T-cell (primary cell): ENCODE measurements at regions not wholly inside any gene's neighbourhood (a gene's known extent, or its start where the extent isn't known, plus 50 kb on each side); places are given as distances from the start of the nearest gene placed in this dataset.

Experiments used
- ATAC-seq, 4 experiments: fragments of 200-7000 bp in 3 of 4; fragments of 150-1000 bp in 1 of 4; cut with Tn5 transposase; replicated peaks in 1 of 4; 1 replicate in 3 of 4; 2 replicates in 1 of 4; pipeline ENCODE4 v1.10.0; 2021; ENCODE audit warnings: moderate library complexity in 3 of 4, mild to moderate bottlenecking in 2 of 4, moderate number of reproducible peaks in 1 of 4
- CTCF ChIA-PET, 2 donors: fragments of 300-600 bp; sonication (Branson Sonifier 250); formaldehyde crosslinking; loops; one replicate each; lab custom pipeline; 2022; ENCODE audit warnings: antibody characterized with exemption in 2 of 2; lab: Charles Lee
- POLR2A ChIA-PET, 2 donors: fragments of 300-600 bp; sonication (Branson Sonifier 250); formaldehyde crosslinking; loops; one replicate each; lab custom pipeline; 2022; ENCODE audit warnings: antibody characterized with exemption in 2 of 2; lab: Charles Lee
- DNase-seq, 35 experiments: peaks; one replicate each; pipeline versions ENCODE4 v3.0.0 to v3.0.0-alpha.2; 2013 to 2023
- H3K27ac ChIP-seq: one replicate; pipeline ENCODE4 v1.5.1; 2013; ENCODE audit warnings: low read length
- H3K27me3 ChIP-seq, 2 experiments: replicated peaks in 1 of 2; 1 replicate in 1 of 2; 2 replicates in 1 of 2; pipeline versions ENCODE4 v1.6.1 to v1.7.0; 2013; ENCODE audit warnings: low read length in 1 of 2, mixed read lengths in 1 of 2; ENCODE audit not compliant: control insufficient read depth in 2 of 2, insufficient read depth in 2 of 2; ENCODE audit errors: extremely low read depth in 1 of 2
- H3K36me3 ChIP-seq, 2 donors: 1 replicate in 1 of 2; 2 replicates in 1 of 2; pipeline versions ENCODE4 v1.6.1 to v1.7.0; 2013; ENCODE audit warnings: low read length in 1 of 2; ENCODE audit not compliant: control insufficient read depth in 2 of 2, insufficient read depth in 1 of 2; ENCODE audit errors: extremely low read depth in 1 of 2
- H3K4me1 ChIP-seq, 2 experiments: 1 replicate in 1 of 2; 2 replicates in 1 of 2; pipeline versions ENCODE4 v1.6.1 to v1.7.0; 2013; ENCODE audit warnings: low read length in 2 of 2, mixed read lengths in 1 of 2; ENCODE audit not compliant: insufficient read depth in 2 of 2, control insufficient read depth in 1 of 2; ENCODE audit errors: extremely low read depth in 1 of 2
- H3K4me3 ChIP-seq, 2 donors: 1 replicate in 1 of 2; 2 replicates in 1 of 2; pipeline versions ENCODE4 v1.5.1 to v1.7.0; 2013; ENCODE audit warnings: mild to moderate bottlenecking in 2 of 2, low read length in 1 of 2, moderate library complexity in 1 of 2; ENCODE audit not compliant: control insufficient read depth in 1 of 2; ENCODE audit errors: extremely low read depth in 1 of 2
- H3K9me3 ChIP-seq: 2 replicates; pipeline ENCODE4 v1.7.0; 2013
- H3K27ac Mint-ChIP-seq, 2 donors: one replicate each; pipeline ENCODE4 v1.8.0; 2020 to 2021; ENCODE audit warnings: mild to moderate bottlenecking in 2 of 2, mixed read lengths in 2 of 2
- H3K27me3 Mint-ChIP-seq, 2 donors: one replicate each; pipeline ENCODE4 v1.8.0; 2021 to 2022; ENCODE audit warnings: mixed read lengths in 2 of 2
- H3K36me3 Mint-ChIP-seq: one replicate; pipeline ENCODE4 v1.8.0; 2021; ENCODE audit warnings: mixed read lengths
- H3K4me1 Mint-ChIP-seq, 3 donors: one replicate each; pipeline ENCODE4 v1.8.0; 2020 to 2022; ENCODE audit warnings: mixed read lengths in 3 of 3, mild to moderate bottlenecking in 1 of 3
- H3K4me3 Mint-ChIP-seq, 3 donors: one replicate each; pipeline ENCODE4 v1.8.0; 2020 to 2022; ENCODE audit warnings: mild to moderate bottlenecking in 3 of 3, mixed read lengths in 3 of 3, moderate library complexity in 3 of 3
- H3K9me3 Mint-ChIP-seq, 3 donors: one replicate each; pipeline ENCODE4 v1.8.0; 2020 to 2022; ENCODE audit warnings: mixed read lengths in 3 of 3
- WGBS: methylation state at CpG from one replicate; pipeline ENCODE4 v1.1.5; 2013; ENCODE audit warnings: missing lambda C conversion rate; ENCODE audit not compliant: insufficient coverage; 5-methylcytosine and 5-hydroxymethylcytosine counted together

DNA sequence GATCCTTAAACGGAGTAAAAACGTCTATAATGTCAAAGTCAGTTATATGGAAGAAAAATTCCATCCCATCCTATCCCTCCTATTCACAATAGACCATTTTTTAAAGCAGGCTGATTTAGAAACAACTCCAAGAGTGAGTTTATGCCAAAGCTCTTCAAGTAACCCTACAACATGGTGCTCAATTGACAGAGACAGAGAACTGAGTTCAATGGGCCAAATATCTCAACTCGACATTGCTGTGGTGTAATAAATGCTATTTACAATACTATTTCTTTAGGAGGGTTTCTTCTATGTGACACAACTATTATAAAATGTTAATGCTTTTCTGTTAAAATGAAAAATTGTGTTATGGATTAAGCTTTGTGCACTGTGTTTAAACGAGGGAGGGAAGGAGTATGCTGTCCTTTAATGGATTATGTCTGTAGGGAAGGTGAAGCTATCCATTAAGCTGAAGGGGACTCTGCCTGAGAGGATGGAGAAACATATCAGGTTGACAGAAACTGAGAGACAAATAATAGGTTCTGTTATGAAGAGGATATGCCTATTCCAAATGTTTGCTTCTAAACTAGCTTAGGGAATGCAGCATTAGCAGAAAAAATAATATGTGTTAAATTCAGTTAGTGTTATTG is 362.5 kb upstream of the CHRM3 start:
- ATAC-seq (no peak), DNase-seq (no peak)
- Mint-ChIP-seq H3K27me3 (no peaks in the 10 kb centered on the region), H3K4me1 (no peaks in the 10 kb centered on the region), H3K27ac (no peak overlapping the region), H3K4me3 (no peak overlapping the region), H3K36me3 (no peaks in the 10 kb centered on the region), H3K9me3 (peaks cover 0 to 9% (median 4%) of the 10 kb centered on the region in 3 donors)
- Histone ChIP-seq H3K4me1 (no peaks in the 10 kb centered on the region), H3K9me3 (no peaks in the 10 kb centered on the region), H3K27ac (no peak overlapping the region), H3K4me3 (no peak overlapping the region), H3K36me3 (no peaks in the 10 kb centered on the region), H3K27me3 (no peaks in the 10 kb centered on the region)
- CTCF ChIA-PET, result no interaction called here
- POLR2A ChIA-PET, result no interaction called here
- 25% methylated on average over 1 of the region's 4 CpGs for WGBS

DNA sequence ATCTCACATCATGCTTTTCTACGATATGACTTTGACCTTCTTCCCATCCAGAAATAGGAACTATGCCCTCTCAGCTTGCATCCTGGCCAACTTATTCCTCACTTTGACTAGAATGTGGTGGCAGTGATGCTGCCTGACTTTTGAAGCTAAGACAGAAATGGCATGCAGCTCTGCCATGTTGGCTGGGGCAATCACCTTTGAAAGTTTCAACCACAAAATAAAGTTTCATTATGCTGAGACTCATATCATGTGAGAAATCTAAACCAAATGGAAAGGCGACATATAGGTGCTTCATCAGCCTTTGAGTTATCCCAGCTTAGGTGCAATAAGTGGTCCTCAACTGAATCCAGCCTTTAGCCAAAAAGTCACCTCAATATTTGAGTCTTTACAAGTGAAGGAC is 370.0 kb upstream of the CHRM3 start:
- Mint-ChIP-seq H3K27ac (no peak overlapping the region), H3K27me3 (no peaks in the 10 kb centered on the region), H3K4me1 (no peaks in the 10 kb centered on the region), H3K9me3 (peaks cover 0 to 23% (median 14%) of the 10 kb centered on the region in 3 donors), H3K4me3 (no peak overlapping the region), H3K36me3 (no peaks in the 10 kb centered on the region)
- no peak overlapping the region for H3K4me3 ChIP-seq
- ATAC-seq (no peak), DNase-seq (no peak)
- no peaks in the 10 kb centered on the region for H3K27me3 ChIP-seq
- WGBS, result 63% methylated on average over 1 of the region's 2 CpGs
- no peaks in the 10 kb centered on the region for H3K4me1 ChIP-seq
- H3K27ac ChIP-seq, result no peak overlapping the region
- ChIA-PET POLR2A (no interaction called here), CTCF (no interaction called here)
- H3K9me3 ChIP-seq, result no peaks in the 10 kb centered on the region
- H3K36me3 ChIP-seq, result no peaks in the 10 kb centered on the region

DNA sequence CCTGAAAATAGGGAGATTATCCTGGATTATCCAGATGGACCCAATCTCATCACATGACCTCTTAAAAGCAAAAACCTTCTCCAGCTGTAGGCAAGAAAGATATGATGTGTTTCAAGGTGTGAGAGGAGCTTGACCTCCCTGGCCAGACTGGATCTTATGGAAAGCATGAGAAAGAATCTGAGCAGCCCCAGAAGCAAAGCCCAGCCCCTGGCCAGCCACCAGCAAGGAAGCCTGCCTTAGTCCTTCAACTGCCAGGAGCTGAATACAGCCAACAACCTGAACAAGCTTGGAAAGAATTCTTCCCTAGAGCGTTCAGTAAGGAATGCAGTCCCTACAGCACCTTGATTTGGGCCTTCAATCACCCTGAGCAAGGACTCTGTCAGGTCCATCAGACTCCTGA is 375.0 kb upstream of the CHRM3 start:
- WGBS, result 89% methylated on average over 1 of the region's 1 CpG
- no peaks in the 10 kb centered on the region for H3K27me3 Mint-ChIP-seq
- no peak for ATAC-seq
- H3K9me3 Mint-ChIP-seq, result peaks cover 0 to 14% (median 14%) of the 10 kb centered on the region in 3 donors
- no peaks in the 10 kb centered on the region for H3K36me3 ChIP-seq
- no peaks in the 10 kb centered on the region for H3K4me1 Mint-ChIP-seq
- no peaks in the 10 kb centered on the region for H3K36me3 Mint-ChIP-seq
- H3K4me3 ChIP-seq, result no peak overlapping the region
- no peaks in the 10 kb centered on the region for H3K27me3 ChIP-seq
- H3K4me3 Mint-ChIP-seq, result no peak overlapping the region
- DNase-seq, result no peak
- H3K27ac ChIP-seq, result no peak overlapping the region
- H3K4me1 ChIP-seq, result no peaks in the 10 kb centered on the region
- H3K9me3 ChIP-seq, result no peaks in the 10 kb centered on the region
- ChIA-PET POLR2A (no interaction called here), CTCF (no interaction called here)
- no peak overlapping the region for H3K27ac Mint-ChIP-seq

DNA sequence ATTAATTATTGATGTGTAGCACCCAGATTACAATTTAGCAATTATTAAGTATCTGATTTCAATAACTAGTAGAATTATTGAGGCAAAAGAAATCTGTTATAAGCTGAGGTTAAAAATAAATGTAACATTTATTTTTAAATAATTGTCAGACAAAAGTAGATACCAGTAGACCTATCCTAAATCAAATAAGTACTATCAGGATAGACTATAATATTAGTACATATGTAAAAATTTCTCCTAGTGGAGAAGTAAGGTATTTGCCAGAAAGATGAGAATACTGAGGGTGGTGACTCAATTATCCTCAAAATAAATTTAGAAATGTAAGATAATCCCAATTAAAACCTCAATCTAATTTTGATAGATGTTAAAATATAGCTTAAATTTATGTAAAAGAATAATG is 377.8 kb upstream of the CHRM3 start:
- no peak overlapping the region for H3K27ac Mint-ChIP-seq
- H3K9me3 Mint-ChIP-seq, result peaks cover 0 to 13% (median 7%) of the 10 kb centered on the region in 3 donors

DNA sequence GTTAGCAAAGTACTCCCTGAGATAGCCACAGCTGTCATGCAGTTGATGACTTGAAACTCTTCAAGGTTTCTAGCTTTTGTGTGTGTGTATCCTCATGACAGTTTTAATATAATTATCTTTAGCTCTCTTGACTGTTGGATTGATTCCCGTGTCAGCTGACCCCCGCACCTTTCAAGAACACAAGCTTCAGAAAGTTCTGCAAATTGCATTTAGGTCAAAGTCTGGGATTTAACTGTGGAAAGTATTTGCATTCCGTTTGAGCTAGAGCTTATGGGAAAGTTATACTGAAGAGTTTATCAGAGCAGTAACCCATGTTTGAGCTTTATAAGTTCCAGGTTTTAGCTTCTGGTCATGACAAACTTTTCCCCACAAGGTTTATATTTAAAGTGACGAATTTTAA is 380.1 kb upstream of the CHRM3 start:
- H3K4me3 Mint-ChIP-seq, result no peak overlapping the region
- Histone ChIP-seq H3K27me3 (no peaks in the 10 kb centered on the region), H3K4me1 (no peaks in the 10 kb centered on the region), H3K9me3 (no peaks in the 10 kb centered on the region), H3K27ac (no peak overlapping the region), H3K36me3 (no peaks in the 10 kb centered on the region), H3K4me3 (no peak overlapping the region)
- no peak overlapping the region for H3K27ac Mint-ChIP-seq
- ChIA-PET POLR2A (no interaction called here), CTCF (no interaction called here)
- 80% methylated on average over 1 of the region's 4 CpGs for WGBS
- H3K36me3 Mint-ChIP-seq, result no peaks in the 10 kb centered on the region
- no peaks in the 10 kb centered on the region for H3K4me1 Mint-ChIP-seq
- H3K9me3 Mint-ChIP-seq, result peaks cover 0 to 7% (median 0%) of the 10 kb centered on the region in 3 donors
- DNase-seq (no peak), ATAC-seq (no peak)
- H3K27me3 Mint-ChIP-seq, result no peaks in the 10 kb centered on the region

More for the DNA sequence above, 377.8 kb upstream of the CHRM3 start:
- CTCF ChIA-PET, result no interaction called here
- H3K4me1 Mint-ChIP-seq, result no peaks in the 10 kb centered on the region
- H3K4me3 ChIP-seq, result no peak overlapping the region
- H3K4me3 Mint-ChIP-seq, result no peak overlapping the region
- no peaks in the 10 kb centered on the region for H3K36me3 ChIP-seq
- H3K27me3 ChIP-seq, result no peaks in the 10 kb centered on the region
- H3K4me1 ChIP-seq, result no peaks in the 10 kb centered on the region
- H3K36me3 Mint-ChIP-seq, result no peaks in the 10 kb centered on the region
- POLR2A ChIA-PET, result no interaction called here
- H3K9me3 ChIP-seq, result no peaks in the 10 kb centered on the region
- H3K27me3 Mint-ChIP-seq, result no peaks in the 10 kb centered on the region
- ATAC-seq (no peak), DNase-seq (no peak)
- H3K27ac ChIP-seq, result no peak overlapping the region

DNA sequence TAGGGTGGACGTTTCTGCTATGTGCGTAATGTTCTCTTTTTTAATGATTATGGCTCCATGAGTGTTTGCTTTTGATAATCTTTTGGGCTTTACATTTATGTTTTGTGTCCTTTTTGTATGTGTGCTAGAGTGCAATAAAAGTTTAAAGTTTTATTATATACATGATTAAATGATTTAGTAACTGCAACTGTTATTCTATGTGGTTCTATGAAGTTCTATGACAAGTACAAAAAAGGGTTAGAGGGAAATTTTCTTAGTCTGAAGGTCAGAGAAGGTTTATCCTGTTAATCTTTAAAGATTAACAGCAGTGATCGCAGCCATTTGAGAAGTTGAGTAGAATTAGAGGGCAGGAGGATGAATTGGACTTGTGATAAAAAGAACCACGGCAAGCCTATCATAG is 386.4 kb upstream of the CHRM3 start:
- Mint-ChIP-seq H3K9me3 (peaks cover 3 to 11% (median 4%) of the 10 kb centered on the region in 3 donors), H3K27ac (no peak overlapping the region), H3K27me3 (no peaks in the 10 kb centered on the region), H3K36me3 (no peaks in the 10 kb centered on the region), H3K4me3 (no peak overlapping the region), H3K4me1 (no peaks in the 10 kb centered on the region)
- Histone ChIP-seq H3K27me3 (no peaks in the 10 kb centered on the region), H3K27ac (no peak overlapping the region), H3K36me3 (no peaks in the 10 kb centered on the region), H3K4me3 (no peak overlapping the region), H3K9me3 (no peaks in the 10 kb centered on the region), H3K4me1 (no peaks in the 10 kb centered on the region)
- POLR2A ChIA-PET, result no interaction called here
- CTCF ChIA-PET, result no interaction called here
- no peak for ATAC-seq
- 80% methylated on average over 2 of the region's 4 CpGs for WGBS
- DNase-seq, result no peak

DNA sequence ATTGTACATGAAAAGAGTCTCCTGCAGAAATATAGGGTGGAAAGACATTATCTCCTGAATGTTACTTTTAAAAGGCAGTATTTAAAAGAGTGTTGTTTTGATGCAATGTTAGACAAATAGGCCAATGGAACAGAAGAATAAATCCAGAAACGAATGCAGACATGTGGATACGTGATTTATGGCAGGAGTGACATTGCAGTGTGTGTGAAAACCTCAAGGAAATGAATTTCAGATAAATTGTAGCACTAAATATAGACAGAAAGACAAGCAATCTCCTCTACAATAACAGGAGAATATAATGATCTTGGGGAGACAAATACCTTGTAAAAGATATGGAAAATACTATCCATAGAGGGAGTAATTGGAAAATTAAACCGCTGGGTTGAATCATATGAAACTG is 387.8 kb upstream of the CHRM3 start:
- ChIA-PET POLR2A (no interaction called here), CTCF (no interaction called here)
- Histone ChIP-seq H3K36me3 (no peaks in the 10 kb centered on the region), H3K27me3 (no peaks in the 10 kb centered on the region), H3K27ac (no peak overlapping the region), H3K4me3 (no peak overlapping the region), H3K4me1 (no peaks in the 10 kb centered on the region), H3K9me3 (no peaks in the 10 kb centered on the region)
- no peak for ATAC-seq
- Mint-ChIP-seq H3K9me3 (peaks cover 4 to 6% (median 4%) of the 10 kb centered on the region in 3 donors), H3K27me3 (no peaks in the 10 kb centered on the region), H3K27ac (no peak overlapping the region), H3K4me1 (no peaks in the 10 kb centered on the region), H3K36me3 (no peaks in the 10 kb centered on the region), H3K4me3 (no peak overlapping the region)
- no CpG with 5 or more reads among the region's 3 CpGs for WGBS
- DNase-seq, result no peak
